COR-L47 (cell line): ENCODE measurements at regions not wholly inside any gene's neighbourhood (a gene's known extent, or its start where the extent isn't known, plus 50 kb on each side); places are given as distances from the start of the nearest gene placed in this dataset.

Experiments used
- DNase-seq: peaks from one replicate; lab custom pipeline; 2025; lab: John Stamatoyannopoulos, UW

DNA sequence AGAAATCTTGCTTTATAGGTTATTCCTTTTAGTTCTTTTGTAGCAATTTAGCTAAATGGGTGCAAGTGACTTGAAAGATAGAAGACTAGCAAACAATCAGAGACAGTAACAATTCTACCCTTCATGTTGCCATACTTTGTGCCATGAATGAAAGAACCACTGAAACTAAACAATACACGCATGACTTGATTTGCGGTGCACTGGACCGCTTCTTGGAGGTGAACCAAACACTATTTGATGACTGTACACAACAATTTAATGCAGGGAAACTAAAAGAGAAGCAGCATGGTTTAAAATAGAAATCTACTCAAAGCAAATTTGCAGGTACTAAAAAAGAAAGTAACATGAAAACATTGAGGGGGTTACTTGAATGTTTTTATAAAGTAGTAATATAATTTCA, 331.0 kb upstream of the RARB start:
- DNase-seq = no peak

DNA sequence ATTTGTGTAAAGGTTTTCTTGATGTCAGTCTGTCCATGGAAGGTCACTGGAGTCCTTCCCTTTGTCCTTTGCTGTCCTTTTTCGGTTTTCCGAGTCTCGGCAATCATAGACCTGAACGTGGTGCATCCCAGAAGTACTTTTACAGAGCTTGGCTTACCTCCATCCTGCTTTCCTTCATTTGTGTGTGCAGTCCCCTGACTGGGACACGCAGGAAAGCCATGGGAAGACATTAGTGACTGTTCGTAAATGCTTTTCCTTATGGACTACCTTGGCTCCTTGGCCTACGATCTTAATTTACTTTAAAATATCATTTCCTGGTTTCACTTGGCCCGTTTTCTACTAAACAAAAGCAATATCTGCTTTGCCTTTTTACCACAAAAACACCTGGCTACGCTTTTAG, 328.4 kb upstream of the RARB start:
- DNase-seq = no peak

DNA sequence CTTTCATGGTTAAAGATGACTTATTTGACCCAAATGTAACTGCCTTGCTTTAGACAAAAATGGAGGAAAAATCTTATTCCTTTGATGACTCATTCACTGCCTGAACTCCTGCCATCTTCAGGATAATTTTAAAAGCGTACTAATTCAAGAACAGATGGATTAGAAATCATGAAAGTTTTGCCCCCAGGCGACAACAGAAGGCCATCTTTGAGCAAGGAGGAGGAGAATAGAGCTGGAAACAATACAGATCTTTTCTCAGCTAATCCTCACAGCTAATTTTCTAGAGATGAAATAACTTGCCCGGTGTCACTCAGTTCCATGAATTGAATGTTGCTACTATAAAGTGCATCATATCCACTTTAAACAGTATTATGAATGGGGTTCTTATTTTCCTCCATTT, 324.7 kb upstream of the RARB start:
- no peak for DNase-seq

DNA sequence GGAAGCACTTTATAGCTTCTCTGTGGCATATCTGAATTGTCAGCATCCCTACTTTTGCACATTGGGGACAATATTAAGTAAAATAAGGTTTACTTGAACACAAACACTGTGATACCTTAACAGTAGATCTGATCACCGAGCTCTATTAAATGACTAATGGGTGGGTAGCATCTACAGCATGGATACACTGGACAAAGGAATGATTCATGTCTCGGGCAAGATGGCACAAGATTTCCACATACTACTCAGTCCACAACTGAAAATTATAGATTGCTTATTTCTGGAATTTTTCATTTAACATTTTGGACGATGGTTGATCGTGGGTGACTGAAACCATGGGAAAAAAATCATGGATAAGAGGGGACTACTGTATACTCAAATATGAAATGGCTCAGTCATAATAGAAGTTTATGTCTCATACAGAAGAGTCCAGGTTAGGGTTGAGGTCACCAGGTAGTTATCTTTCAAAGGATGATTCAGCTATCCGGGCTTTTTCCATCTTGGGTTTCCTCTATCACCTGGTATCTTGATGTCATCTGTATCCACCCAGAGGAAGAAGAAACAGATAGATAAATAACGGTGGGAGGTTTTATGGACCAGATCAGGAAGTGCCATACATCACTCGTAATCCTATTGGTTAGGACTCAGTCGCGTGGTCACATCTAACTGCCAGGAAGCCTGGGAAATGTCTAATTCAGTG, 320.0 kb upstream of the RARB start:
- no peak for DNase-seq

DNA sequence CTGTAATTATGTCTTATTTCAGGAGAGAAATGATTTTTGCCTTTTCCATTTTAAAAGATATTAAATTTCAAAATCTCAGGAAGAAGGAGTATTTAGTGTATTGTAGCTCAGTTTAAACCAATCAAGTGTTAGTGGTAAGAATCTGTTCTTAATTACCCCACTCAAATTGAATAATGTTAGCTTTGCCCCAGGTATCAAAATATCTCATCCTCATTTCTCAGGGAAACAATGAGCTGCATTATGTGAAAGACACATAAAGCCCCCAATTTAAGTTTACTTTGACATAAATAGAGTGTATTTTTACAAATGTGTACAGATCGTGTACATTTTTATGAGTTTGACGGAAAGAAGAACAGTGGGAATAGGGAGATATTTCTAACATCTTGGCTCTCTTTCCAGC, 317.4 kb upstream of the RARB start:
- DNase-seq = no peak

DNA sequence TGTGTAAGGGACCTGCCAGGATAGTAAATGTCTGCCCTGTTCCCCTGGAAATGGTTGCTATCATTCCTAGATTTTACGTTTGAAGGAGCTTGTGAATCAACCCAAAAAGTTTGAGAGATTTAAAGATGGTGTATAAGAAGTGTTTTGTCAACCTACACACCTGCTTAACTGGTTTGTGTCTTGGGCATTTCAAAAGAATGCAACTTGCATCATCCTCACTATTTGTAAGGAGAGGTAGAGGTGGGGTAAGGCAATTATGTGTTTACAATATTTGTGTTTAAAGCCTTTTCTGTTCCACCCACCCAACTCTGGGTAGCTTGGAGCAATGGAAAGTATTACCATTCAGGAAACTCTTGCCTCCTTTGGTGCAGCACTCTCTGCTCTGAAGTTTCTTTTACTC, 314.2 kb upstream of the RARB start:
- DNase-seq = no peak

DNA sequence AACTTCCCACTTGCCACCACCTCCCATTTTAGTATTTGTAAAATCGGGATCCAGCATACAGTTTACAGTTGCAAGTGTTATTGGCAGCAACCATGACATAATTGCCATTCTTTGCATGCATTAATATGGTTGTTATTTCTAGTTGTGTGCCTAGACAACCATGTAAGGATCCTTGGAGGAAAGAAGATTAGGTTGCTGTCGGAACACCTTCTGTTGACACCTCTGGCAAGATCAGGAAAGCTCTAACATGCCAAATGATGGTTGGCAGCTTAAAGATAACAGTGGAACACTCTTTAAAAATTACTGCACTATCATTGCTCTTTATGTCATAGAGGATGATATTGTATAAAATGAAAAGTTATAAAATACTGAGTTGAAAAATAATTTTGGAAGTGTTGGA, 313.5 kb upstream of the RARB start:
- DNase-seq = no peak

DNA sequence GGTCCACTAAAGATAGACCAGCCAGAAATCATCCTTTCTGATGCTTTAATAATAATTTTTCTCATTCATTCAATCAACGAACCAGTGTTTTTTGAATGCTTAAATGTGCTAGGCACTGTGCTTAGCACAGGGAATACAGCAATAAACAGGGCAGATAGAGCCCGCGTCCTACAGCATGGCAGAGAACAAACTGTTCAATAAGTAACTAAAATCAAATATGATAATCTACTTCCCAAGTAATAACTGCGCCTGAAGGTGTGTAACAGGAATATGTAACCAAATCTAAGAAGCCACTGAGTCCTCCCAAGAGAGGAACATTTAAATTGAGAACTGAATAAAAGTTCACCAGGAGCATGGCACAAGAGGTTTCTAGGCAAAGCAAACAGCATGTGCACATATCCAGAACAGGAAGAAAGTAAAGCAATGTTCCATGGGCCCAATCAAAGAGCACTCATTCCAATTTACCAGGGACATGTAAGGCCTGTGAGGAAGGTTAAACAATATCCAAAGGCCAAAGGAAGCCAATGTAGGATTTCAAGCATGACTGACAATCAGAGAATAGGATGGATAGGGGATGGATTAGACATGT, 311.0 kb upstream of the RARB start:
- no peak for DNase-seq

DNA sequence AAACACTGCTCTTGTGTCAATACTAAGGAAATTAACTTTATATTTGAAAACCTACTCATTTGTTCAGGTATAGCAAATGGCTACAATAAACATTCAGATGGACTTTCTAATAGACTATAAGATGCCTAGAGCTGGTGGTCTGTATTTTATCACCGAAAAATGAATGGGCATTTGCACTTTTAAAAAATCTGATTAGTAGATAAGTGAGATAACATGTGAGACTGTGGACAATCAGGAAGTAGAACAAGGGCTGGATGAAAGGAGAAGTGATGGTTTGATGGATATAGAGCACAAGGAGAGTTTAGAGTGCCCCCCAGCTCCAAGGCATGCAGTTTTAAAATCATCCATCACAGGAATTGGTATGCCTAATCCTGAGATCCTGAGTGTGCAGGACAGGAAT, 308.4 kb upstream of the RARB start:
- DNase-seq = no peak

DNA sequence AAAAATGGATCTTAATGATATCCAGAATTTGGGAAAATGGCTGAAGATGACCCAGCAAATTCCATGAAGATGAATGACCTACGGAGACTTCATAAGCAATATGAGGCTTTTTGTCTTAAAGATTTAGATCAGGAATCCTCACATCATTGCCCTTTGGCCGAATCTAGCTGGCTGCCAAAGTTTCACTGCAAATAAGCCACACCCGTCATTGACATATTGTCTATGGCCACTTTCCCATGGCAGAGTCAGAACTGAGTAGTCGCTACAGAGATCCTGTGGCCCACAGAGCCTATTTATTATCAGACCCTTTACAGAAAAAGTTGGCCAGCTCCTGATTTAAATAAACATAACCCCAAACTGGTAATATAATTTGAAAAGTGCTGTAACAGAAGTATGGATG, 307.4 kb upstream of the RARB start:
- DNase-seq = no peak

DNA sequence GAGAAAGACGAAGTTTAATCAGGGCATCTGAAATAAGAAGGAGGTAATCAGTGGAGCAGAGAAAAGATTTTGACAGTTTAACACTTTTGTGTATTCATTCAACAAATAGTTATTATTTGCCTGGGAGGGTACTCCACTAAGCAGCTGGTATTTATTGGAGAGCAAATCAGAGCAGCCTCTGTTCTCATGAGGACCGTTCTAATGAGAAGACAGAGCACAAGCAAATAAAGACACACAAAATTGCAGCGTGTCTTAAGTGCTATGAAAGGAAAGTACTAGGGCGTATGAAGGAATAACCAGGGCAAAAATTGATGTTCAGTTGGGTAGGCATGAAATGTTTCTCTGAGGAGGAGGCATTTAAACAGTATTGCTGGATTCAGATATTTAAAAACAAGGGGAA, 302.9 kb upstream of the RARB start:
- DNase-seq = no peak

DNA sequence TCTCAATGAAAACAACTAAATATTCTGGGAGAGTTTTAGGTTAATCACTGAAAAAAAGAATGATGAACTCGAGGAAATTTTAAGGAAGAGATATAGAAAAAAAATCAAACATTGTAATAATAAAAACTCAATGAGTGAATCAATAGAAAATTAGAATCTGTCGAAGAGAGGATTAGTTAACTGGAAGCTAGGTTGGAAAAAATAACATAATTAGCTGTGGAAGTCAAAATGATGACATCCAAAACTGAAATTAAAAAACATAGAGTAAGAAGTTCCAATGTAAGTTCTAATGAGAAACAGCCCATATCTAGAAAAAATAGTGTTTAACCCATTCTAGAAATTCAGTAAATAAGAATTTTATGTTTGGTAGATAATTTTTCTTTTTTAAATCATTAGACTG, 299.3 kb upstream of the RARB start:
- DNase-seq = no peak

DNA sequence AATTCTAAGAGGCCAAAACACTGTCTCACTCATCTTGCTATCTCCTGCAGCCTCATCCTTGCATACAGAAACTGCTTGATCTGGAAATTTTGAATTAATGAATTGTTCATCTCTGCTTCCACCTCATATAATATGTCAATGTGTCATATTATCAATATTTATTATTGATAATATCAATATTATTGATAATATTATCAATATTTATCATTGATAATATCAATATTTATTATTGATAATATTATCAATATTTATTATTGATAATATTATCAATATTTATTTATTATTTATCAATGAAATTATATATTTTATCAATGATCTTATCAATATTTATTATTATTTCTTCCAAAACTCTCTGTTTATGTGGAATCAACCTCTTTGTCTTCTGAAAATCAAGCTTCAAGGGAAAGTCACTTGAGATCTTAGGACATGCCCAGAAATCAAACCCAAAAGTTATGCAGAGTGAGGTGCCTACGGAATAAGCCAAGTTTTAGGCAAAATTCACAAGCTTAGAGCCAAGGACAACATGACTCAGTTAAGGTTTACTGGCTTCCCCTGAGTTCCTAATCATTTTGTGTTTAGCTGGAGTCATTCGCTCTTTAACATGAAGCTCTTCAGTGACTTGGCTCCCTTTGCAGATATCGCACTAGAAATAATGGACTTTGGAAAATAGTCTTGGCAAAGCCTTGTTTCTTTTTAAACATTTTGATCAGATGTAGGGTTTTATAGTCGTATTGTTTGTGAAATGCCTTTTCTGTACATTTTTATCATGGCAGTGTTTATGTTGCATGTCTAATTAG, 297.1 kb upstream of the RARB start:
- DNase-seq = no peak

DNA sequence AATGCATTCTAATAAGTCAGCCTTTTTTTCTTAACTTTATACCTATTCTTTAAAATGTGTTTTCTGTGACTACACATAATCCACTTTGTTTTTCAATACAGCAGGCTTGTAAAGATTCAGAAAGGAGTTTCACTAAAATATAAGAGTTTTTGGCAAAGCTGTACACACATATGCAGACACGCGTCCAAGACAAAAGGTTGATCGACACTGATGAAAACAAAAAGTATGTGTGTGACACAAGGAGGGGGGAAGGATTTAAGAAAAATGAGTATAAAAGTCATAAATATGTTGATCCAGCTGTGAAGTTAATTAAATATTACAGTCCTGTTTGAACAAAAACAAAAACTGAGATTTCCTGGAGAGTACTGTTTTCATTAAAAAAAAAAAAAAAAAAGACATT, 294.5 kb upstream of the RARB start:
- no peak for DNase-seq

DNA sequence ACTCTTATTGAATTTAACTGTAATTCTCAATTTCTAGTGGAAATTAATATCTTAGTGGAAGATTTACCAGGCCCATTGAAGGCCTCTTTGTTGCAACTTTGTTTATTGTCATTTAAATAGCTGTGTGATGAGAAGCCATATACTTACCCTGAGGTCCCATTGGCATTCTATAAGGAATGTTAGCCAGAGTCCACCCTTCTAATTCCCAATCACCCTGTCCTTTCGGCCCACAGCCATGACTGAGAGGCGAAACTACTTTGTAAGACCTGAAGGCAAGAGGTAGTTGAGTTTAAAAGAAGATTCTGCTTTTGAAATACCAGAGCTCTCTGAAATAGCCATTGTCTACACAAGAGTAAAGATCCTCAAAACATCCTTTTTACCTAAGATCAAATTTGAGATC, 290.5 kb upstream of the RARB start:
- DNase-seq = no peak

DNA sequence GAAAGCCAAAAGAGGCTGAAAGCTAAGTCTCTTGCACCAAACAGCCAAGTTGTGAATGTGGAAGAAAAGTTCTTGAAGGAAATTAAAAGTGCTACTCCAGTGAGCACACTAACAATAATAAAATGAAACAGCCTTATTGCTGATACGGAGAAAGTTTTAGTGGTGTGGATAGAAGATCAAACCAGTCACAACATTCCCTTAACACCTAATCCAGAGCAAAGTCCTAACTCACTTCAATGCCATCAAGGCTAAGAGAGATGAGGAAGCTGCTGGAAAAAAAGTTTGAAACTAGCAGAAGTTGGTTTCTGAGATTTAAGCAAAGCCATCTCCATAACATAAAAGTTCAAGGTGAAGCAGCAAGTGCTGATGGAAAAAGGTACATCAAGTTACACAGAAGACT, 288.8 kb upstream of the RARB start:
- no peak for DNase-seq

DNA sequence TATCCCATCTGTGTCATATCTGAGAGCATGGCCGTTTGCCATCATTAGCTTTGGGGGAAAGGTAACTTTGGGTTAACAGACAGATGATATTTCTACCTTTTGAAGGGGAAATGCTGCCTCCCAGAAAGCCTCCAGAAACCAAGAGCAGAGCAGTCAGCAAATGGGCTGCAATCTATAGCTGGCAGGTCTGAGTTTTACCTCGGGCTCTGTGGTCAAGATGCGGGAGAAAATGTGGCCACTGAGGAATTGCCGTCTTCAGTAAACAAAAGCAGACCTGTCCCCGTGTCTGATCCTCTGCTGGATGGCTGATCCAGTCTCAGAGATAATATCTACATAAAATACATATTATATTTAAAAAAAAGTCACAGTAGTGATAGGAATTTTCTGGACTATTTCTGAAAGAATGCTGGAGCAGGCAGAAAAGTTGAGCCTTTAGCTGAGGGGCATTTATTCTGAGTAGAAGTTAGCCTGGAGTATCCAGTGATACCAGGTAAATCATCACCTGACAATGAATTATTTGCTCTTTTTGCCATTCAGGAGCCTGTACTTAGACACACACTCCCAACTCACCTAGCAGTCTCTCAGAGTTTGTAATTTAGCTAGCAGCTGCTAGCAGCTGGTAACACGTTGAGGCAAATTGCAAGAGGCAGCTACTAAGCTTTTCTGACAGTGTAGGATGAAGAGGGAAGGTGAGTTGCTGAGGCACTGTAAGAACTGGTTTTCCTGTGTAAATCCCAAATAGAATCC, 285.3 kb upstream of the RARB start:
- no peak for DNase-seq

DNA sequence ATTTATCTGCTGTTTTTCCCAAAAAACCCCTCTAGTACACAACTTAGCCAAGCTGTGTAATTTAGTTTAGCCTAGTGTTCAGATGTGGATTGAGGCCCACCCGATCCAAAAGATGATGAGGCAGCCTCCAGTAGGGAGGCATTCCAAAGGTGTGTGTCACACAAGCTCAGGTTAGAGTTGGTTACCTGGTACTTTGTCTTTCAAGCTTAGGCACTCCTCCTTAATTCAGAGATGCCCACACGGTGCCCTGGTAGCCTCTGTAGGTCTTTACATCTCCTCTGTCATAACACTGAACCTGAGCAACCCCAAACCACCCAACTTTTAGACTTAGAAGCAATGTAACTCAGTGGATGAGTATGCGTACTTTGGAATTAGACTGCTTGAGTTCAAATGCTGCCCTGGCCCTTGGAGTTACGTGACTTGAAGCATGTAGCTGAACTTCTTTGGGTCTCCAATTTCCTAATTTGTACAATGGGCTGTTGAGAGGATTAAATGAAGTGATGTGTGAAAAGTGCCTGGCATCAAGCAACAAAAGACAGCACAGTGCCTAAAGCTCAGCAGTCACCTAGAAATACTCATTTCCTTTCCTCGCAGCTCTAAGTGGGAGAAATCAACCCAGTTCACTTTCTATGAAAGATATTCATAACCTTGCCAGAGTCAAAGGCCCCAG, 284.6 kb upstream of the RARB start:
- no peak for DNase-seq

DNA sequence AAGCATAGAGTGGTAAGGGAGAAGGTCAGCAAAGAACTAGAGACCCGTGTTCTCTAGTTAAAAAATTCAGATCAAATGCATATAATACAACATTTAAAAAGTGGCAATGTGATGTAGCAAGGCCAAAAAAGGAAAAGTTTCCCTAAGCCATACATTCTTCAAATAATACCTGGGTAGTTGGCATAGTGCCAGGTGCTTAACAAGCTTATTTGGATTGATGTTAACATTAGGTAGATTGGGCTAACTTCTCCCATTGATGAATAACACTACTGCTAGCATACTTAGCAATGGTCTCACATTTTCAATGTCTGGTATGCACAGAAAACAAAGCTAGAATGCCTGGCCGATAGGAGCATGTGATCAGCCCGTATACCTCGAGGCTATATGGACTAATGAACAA, 283.6 kb upstream of the RARB start:
- no peak for DNase-seq

DNA sequence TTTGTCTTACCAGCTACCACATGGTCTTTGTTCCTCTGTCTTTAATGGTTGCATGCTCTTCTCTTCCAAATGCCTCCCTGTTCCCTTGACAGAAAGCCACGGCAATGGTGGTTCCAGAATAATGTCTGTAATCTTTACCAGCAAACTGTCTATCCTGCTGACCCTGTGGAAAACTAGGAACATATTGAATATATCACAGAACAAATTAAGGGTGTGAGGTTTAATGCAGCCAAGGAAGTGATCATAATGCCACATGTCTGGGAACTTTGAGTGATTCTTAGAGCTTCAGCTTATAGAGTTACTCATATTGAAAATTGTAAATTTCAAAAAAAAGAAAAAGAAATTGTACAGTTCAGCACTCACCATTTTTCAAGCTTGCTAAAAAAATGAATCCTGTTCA, 282.9 kb upstream of the RARB start:
- DNase-seq = no peak

DNA sequence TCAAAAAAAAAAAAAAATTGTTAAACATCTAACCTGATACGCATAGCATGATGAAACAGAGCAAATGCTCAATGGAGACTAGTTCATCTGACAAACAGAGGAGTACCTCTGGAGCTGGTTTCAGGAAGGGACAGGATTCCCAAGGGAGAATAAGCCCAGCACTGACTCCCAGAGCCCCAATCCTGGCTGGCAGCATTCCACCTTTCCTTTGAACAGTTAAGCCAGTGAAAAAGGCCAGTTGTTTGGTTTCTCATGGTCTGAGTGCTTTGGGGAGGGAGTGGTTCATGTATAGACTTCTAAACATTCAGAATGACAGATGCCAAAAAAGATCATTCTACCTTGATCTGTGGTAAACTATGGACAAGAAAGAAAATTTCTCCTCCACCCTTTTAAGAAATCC, 277.9 kb upstream of the RARB start:
- DNase-seq = no peak

DNA sequence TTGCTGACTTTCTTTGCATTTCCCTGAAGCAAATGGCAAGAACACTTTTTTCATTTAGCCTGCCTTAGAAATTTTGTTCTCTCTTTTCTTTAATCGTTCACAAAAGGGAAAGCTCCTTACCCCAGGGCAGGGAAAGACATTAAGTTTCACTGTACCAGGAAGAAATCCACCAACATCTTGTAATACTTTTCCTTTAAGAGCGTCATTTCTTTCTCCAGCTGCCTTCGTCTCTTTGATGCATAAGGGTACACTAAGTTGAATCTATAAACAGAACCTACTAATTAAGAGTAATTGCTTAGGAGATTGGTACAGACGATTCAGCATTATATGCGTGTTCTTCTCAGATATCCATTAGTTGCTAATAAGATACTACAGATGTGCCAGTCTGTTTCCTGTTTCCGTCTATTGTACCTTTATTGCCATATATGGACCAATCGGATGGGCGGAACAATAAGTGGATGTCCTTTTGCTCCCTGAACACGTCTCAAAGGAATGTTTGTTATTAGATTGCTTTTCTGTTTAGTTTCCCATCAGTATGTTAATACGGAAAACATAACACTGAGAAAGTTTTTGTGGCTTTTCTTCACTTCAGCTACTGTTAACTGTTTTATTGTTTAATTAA, 276.7 kb upstream of the RARB start:
- DNase-seq = no peak
